ENCODE measurements at regions not wholly inside any gene's neighbourhood (a gene's known extent, or its start where the extent isn't known, plus 50 kb on each side); places are given as distances from the start of the nearest gene placed in this dataset.

- TF ChIP-seq EZH2 (IDR thresholded peaks at IDR 0.05; ENCODE audit: insufficient read depth, poor library complexity, severe bottlenecking) (no peak), EZH2phosphoT487 (IDR thresholded peaks at IDR 0.05; ENCODE audit: insufficient read depth, low read depth) (no peak)
Measured at GRCh38 chr14:105962532-105962931, 436.1 kb downstream of the TMEM121 start.
